Liver (tissue), 3 donors: ENCODE measurements at regions not wholly inside any gene's neighbourhood (a gene's known extent, or its start where the extent isn't known, plus 50 kb on each side); places are given as distances from the start of the nearest gene placed in this dataset.

Source experiments
- ATF3 ChIP-seq: IDR thresholded peaks from 2 replicates; pipeline ENCODE4 v1.6.1; 2016; ENCODE audit warnings: antibody characterized with exemption
- CTCF ChIP-seq: fragments of 150-350 bp; IDR thresholded peaks from 2 replicates; pipeline ENCODE4 v1.5.1; 2017; ENCODE audit warnings: improper control_type of control experiment, low read depth, low read length; ENCODE audit not compliant: missing input control
- EGR1 ChIP-seq, 2 donors: IDR thresholded peaks; 2 replicates each; pipeline ENCODE4 v1.6.1; 2016 to 2018; ENCODE audit warnings: antibody characterized with exemption in 2 of 2, low read depth in 2 of 2
- HNF4A ChIP-seq, 2 donors: conservative IDR thresholded peaks; 2 replicates each; pipeline ENCODE4 v1.6.1; 2016; ENCODE audit warnings: antibody characterized with exemption in 2 of 2, mild to moderate bottlenecking in 2 of 2
- RAD21 ChIP-seq, 2 donors: IDR thresholded peaks; 2 replicates each; pipeline ENCODE4 v1.6.1; 2016; ENCODE audit warnings: antibody characterized with exemption in 2 of 2, mild to moderate bottlenecking in 2 of 2
- REST ChIP-seq: IDR thresholded peaks from 2 replicates; pipeline ENCODE4 v1.6.1; 2016; ENCODE audit warnings: antibody characterized with exemption, mild to moderate bottlenecking
- TAF1 ChIP-seq: conservative IDR thresholded peaks from 2 replicates; pipeline ENCODE4 v1.6.1; 2016; ENCODE audit warnings: antibody characterized with exemption, mild to moderate bottlenecking
- donor health status: healthy.
- donor health status: healthy.

GRCh38 chr1:101120868-101121267 lies 95.3 kb upstream of the DPH5 start:
- no peak for TF ChIP-seq CTCF
- TF ChIP-seq REST, result no peak
- no peak for TF ChIP-seq EGR1 (IDR thresholded peaks at IDR 0.05; ENCODE audit: low read depth in 2 of 2)
- no peak for TF ChIP-seq ATF3
- TF ChIP-seq HNF4A (conservative IDR thresholded peaks at IDR 0.05), result no peak
- no peak for TF ChIP-seq RAD21 (IDR thresholded peaks at IDR 0.05)
- TF ChIP-seq TAF1, result no peak
